HFF-Myc (cell line): ENCODE measurements at regions not wholly inside any gene's neighbourhood (a gene's known extent, or its start where the extent isn't known, plus 50 kb on each side); places are given as distances from the start of the nearest gene placed in this dataset.

Source experiments
- DNase-seq: peaks from one replicate; pipeline ENCODE4 v3.0.0-alpha.2; 2011; ENCODE audit warnings: low read depth; ENCODE audit errors: extremely low read depth
- H3K4me3 ChIP-seq: replicated peaks from 2 replicates; pipeline ENCODE4 v1.5.1; 2011; ENCODE audit warnings: low read depth, mild to moderate bottlenecking, control low read depth, low read length
- CTCF ChIP-seq: IDR thresholded peaks from 2 replicates; pipeline ENCODE4 v1.5.1; 2012; ENCODE audit warnings: mild to moderate bottlenecking, low read depth, low read length, control low read depth; ENCODE audit errors: missing control alignments

- no peak overlapping the region for H3K4me3 ChIP-seq
- TF ChIP-seq CTCF = no peak
- DNase-seq = no peak
These were observed 551.2 kb upstream of the CA10 start for GRCh38 chr17:52709724-52710123.

- DNase-seq = no peak
- TF ChIP-seq CTCF = no peak
- H3K4me3 ChIP-seq = no peak overlapping the region
These were observed 537.8 kb upstream of the CA10 start for GRCh38 chr17:52696362-52696761.

DNA sequence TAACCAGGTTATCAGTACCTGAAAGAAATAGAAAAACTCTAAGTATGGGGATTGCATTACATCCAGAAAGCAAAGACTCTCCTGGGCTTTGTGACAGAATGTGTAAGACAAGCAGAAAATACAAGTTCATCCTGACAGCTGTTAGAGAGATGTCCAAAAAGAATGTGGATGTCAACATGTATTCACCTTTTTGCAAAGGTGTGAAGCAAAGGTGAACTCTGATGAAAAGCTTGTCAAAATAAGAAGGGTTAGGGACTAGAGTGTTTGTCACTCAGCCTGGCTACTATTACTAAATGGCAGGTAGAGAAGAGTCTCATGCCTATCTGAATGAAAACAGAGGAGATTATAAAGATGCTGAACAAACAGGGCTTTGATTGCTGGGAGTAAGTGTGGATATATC lies 527.6 kb upstream of the CA10 start:
- H3K4me3 ChIP-seq = no peak overlapping the region
- DNase-seq = no peak
- TF ChIP-seq CTCF = no peak

DNA sequence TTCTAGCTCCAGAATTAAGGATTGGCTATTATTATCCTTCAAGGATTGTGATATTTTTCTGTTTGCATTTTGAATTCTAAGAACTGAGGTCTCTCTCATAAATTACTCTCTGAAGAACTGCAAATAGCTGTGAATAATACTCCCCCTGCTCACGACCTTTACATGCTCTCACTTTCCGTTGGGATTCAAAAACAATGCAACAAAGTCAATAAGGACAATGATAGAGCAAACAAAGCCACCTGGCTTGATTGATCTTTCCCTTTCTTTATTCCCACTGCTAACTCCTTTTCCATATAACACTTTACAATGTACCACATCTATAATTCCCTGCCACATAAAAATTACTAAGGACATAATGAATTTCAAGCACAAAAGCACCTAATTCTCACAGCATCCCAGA lies 523.0 kb upstream of the CA10 start:
- no peak for DNase-seq
- no peak overlapping the region for H3K4me3 ChIP-seq
- TF ChIP-seq CTCF = no peak

DNA sequence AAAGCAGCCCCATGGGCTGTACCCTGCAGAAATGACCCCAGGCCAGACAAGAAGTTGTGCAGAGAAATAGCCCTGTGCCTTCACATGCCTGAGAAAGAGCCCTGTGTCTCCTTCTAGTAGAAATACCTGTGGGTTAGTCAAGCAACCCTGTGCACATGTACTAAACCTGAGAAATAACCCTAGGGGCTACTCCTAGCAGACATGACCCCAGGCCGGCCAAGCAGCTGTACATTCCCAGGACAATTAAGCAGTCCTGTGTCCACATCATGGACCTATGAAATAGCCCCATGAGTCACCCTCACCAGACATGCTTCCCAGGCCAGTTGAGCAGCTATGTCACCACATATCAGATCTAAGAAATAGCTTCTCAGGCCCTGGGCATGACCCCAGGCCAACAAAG lies 519.7 kb upstream of the CA10 start:
- no peak for TF ChIP-seq CTCF

DNA sequence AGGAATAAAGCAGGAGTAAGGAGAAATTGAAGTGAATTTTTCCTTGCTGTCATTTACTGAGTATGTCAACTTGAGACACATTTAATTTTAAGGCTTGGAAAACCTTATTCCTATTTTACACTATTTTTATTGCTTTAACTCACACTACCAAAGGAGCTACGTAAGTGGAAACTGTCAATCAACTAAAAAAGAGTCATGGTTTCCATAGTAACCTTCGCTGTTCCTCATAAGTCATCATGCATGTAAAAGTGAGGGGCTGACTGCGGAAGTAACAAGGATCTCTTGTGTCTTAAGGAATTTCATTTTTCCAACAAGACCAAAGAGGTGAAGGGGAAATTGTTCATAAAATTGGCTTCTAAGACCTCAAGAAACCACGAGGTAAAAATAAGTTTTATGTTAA lies 516.2 kb upstream of the CA10 start:
- DNase-seq = no peak
- TF ChIP-seq CTCF = no peak
- no peak overlapping the region for H3K4me3 ChIP-seq

More for the DNA sequence above, 519.7 kb upstream of the CA10 start:
- no peak overlapping the region for H3K4me3 ChIP-seq
- DNase-seq = no peak

GRCh38 chr17:52673791-52674190 lies 515.3 kb upstream of the CA10 start:
- no peak for TF ChIP-seq CTCF
- no peak for DNase-seq
- H3K4me3 ChIP-seq = no peak overlapping the region
